Neural cell (in vitro differentiated cells): ENCODE measurements at regions not wholly inside any gene's neighbourhood (a gene's known extent, or its start where the extent isn't known, plus 50 kb on each side); places are given as distances from the start of the nearest gene placed in this dataset.

Experiments
- H2AFZ ChIP-seq: fragments of 200-600, 300-800 bp; sonication (generic), shearing (Covaris generic); 2 replicates; pipeline ENCODE4 v1.6.0; 2014; ENCODE audit warnings: low read depth, mild to moderate bottlenecking, antibody characterized with exemption, low read length, moderate library complexity
- H3F3A ChIP-seq: fragments of 200-600 bp; shearing (Covaris generic); 2 replicates; pipeline ENCODE4 v1.6.1; 2016; ENCODE audit warnings: mild to moderate bottlenecking, moderate library complexity, mixed read lengths, antibody characterized with exemption, low read length; ENCODE audit not compliant: insufficient read depth, poor library complexity, severe bottlenecking
- H3K27ac ChIP-seq: fragments of 200-600, 300-800 bp; sonication (generic), shearing (Covaris generic); 2 replicates; pipeline ENCODE4 v1.5.1; 2014; ENCODE audit warnings: mild to moderate bottlenecking, low read length, moderate library complexity
- H3K27me3 ChIP-seq: fragments of 300-800, 200-600 bp; sonication (generic), shearing (Covaris generic); 2 replicates; pipeline ENCODE4 v1.6.0; 2014; ENCODE audit warnings: mild to moderate bottlenecking, low read depth, low read length, moderate library complexity; ENCODE audit not compliant: insufficient read depth
- H3K36me3 ChIP-seq: fragments of 300-800, 200-600 bp; sonication (generic), shearing (Covaris generic); 2 replicates; pipeline ENCODE4 v1.5.1; 2014; ENCODE audit warnings: mild to moderate bottlenecking, antibody characterized with exemption, low read length, moderate library complexity; ENCODE audit not compliant: insufficient read depth
- H3K4me2 ChIP-seq: fragments of 300-800, 200-600 bp; sonication (generic), shearing (Covaris generic); 2 replicates; pipeline ENCODE4 v1.6.0; 2014; ENCODE audit warnings: mild to moderate bottlenecking, low read length
- H3K4me3 ChIP-seq: fragments of 300-800, 200-600 bp; sonication (generic), shearing (Covaris generic); 2 replicates; pipeline ENCODE4 v1.5.1; 2014; ENCODE audit warnings: mild to moderate bottlenecking, low read length, moderate library complexity
- H3K79me2 ChIP-seq: fragments of 200-600 bp; shearing (Covaris generic); replicated peaks from 2 replicates; pipeline ENCODE4 v1.6.0; 2014; ENCODE audit warnings: mild to moderate bottlenecking, low read length, moderate library complexity; ENCODE audit not compliant: insufficient read depth
- H3K9ac ChIP-seq: fragments of 300-800, 200-600 bp; sonication (generic), shearing (Covaris generic); 2 replicates; pipeline ENCODE4 v1.6.1; 2016; ENCODE audit warnings: mild to moderate bottlenecking, low read length, mixed read lengths
- H3K9me2 ChIP-seq: fragments of 200-600 bp; shearing (Covaris generic); 2 replicates; pipeline ENCODE4 v1.6.1; 2016; ENCODE audit warnings: mild to moderate bottlenecking, low read length, mixed read lengths; ENCODE audit not compliant: insufficient read depth
- H3K9me3 ChIP-seq: fragments of 200-600, 300-800 bp; sonication (generic), shearing (Covaris generic); 2 replicates; pipeline ENCODE4 v1.6.1; 2016; ENCODE audit warnings: mild to moderate bottlenecking, mixed run types, low read length, moderate library complexity, mixed read lengths
- H4K20me1 ChIP-seq: fragments of 200-600 bp; shearing (Covaris generic); 2 replicates; pipeline ENCODE4 v1.6.1; 2016; ENCODE audit warnings: mild to moderate bottlenecking, mixed run types; ENCODE audit not compliant: insufficient read depth
- EP300 ChIP-seq: fragments of 450-650 bp; conservative IDR thresholded peaks from 2 replicates; pipeline ENCODE4 v1.6.1; 2014; ENCODE audit warnings: antibody characterized with exemption, mild to moderate bottlenecking, moderate library complexity; ENCODE audit not compliant: poor library complexity, severe bottlenecking
- EZH2 ChIP-seq: fragments of 200-600, 300-800 bp; shearing (Covaris generic), sonication (generic); IDR thresholded peaks from 2 replicates; pipeline ENCODE4 v1.6.1; 2014; ENCODE audit warnings: antibody characterized with exemption, low read length, borderline replicate concordance, mild to moderate bottlenecking; ENCODE audit not compliant: insufficient read depth, poor library complexity, severe bottlenecking
- MXI1 ChIP-seq: fragments of 450-650 bp; conservative IDR thresholded peaks from 2 replicates; pipeline ENCODE4 v1.6.1; 2014; ENCODE audit warnings: antibody characterized with exemption, mild to moderate bottlenecking; ENCODE audit not compliant: poor library complexity, severe bottlenecking
- POLR2AphosphoS5 ChIP-seq: IDR thresholded peaks from 2 replicates; pipeline ENCODE4 v1.6.1; 2012
- RAD21 ChIP-seq: fragments of 450-650 bp; conservative IDR thresholded peaks from 2 replicates; pipeline ENCODE4 v1.6.1; 2014; ENCODE audit warnings: antibody characterized with exemption, mild to moderate bottlenecking, moderate library complexity
- SMC3 ChIP-seq: fragments of 450-650 bp; conservative IDR thresholded peaks from 2 replicates; pipeline ENCODE4 v1.6.1; 2014; ENCODE audit warnings: antibody characterized with exemption, mild to moderate bottlenecking, moderate library complexity; ENCODE audit not compliant: poor library complexity
- TAF1 ChIP-seq: IDR thresholded peaks from 2 replicates; pipeline ENCODE4 v1.6.1; 2012; ENCODE audit warnings: low read depth
- TF ChIP-seq, protein P1 (sequence below): fragments of 450-650 bp; IDR thresholded peaks from 2 replicates; pipeline ENCODE4 v1.5.1; 2014; ENCODE audit warnings: antibody characterized with exemption, mild to moderate bottlenecking, moderate library complexity; ENCODE audit not compliant: poor library complexity, severe bottlenecking
- TF ChIP-seq, protein P2 (sequence below): IDR thresholded peaks from 2 replicates; pipeline ENCODE4 v1.6.1; 2012; ENCODE audit warnings: borderline replicate concordance

DNA sequence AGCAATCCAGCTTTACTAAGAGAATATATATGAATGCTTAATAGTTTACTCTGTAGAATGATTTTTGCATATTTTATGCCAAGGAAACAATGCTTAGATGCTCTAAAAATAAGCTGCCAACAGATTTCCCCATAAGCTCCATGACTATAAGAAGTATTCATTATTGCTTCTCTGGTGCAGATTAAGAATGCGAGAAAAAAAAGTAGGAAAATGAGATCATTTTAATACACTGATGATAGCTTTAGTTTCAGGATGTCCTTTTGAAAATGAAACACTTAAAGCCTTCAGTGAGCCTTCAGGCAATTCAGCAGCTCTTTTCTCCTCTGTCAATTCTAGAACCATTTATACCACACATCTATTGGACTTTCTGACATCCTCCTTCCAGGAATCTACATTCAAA is 735.0 kb upstream of the POT1 start:
- Histone ChIP-seq H3K4me3 (no peak overlapping the region), H3K27me3 (no peaks in the 10 kb centered on the region), H3K36me3 (no peaks in the 10 kb centered on the region), H3K9me3 (no peaks in the 10 kb centered on the region), H3F3A (no peaks in the 10 kb centered on the region), H3K27ac (no peak overlapping the region), H3K4me2 (no peak overlapping the region), H2AFZ (no peak overlapping the region), H3K79me2 (no peaks in the 10 kb centered on the region), H3K9me2 (no peaks in the 10 kb centered on the region), H4K20me1 (no peaks in the 10 kb centered on the region), H3K9ac (no peak overlapping the region)
- TF ChIP-seq RAD21 = no peak
- no peak for TF ChIP-seq SMC3
- TF ChIP-seq, protein P1, sequence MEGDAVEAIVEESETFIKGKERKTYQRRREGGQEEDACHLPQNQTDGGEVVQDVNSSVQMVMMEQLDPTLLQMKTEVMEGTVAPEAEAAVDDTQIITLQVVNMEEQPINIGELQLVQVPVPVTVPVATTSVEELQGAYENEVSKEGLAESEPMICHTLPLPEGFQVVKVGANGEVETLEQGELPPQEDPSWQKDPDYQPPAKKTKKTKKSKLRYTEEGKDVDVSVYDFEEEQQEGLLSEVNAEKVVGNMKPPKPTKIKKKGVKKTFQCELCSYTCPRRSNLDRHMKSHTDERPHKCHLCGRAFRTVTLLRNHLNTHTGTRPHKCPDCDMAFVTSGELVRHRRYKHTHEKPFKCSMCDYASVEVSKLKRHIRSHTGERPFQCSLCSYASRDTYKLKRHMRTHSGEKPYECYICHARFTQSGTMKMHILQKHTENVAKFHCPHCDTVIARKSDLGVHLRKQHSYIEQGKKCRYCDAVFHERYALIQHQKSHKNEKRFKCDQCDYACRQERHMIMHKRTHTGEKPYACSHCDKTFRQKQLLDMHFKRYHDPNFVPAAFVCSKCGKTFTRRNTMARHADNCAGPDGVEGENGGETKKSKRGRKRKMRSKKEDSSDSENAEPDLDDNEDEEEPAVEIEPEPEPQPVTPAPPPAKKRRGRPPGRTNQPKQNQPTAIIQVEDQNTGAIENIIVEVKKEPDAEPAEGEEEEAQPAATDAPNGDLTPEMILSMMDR = no peak

- TF ChIP-seq EZH2 (no peak), POLR2AphosphoS5 (no peak), SMC3 (no peak), MXI1 (no peak), RAD21 (no peak), TAF1 (no peak), EP300 (no peak)
- TF ChIP-seq, protein P1 = no peak
- TF ChIP-seq, protein P2, sequence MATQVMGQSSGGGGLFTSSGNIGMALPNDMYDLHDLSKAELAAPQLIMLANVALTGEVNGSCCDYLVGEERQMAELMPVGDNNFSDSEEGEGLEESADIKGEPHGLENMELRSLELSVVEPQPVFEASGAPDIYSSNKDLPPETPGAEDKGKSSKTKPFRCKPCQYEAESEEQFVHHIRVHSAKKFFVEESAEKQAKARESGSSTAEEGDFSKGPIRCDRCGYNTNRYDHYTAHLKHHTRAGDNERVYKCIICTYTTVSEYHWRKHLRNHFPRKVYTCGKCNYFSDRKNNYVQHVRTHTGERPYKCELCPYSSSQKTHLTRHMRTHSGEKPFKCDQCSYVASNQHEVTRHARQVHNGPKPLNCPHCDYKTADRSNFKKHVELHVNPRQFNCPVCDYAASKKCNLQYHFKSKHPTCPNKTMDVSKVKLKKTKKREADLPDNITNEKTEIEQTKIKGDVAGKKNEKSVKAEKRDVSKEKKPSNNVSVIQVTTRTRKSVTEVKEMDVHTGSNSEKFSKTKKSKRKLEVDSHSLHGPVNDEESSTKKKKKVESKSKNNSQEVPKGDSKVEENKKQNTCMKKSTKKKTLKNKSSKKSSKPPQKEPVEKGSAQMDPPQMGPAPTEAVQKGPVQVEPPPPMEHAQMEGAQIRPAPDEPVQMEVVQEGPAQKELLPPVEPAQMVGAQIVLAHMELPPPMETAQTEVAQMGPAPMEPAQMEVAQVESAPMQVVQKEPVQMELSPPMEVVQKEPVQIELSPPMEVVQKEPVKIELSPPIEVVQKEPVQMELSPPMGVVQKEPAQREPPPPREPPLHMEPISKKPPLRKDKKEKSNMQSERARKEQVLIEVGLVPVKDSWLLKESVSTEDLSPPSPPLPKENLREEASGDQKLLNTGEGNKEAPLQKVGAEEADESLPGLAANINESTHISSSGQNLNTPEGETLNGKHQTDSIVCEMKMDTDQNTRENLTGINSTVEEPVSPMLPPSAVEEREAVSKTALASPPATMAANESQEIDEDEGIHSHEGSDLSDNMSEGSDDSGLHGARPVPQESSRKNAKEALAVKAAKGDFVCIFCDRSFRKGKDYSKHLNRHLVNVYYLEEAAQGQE = no peak
- H3K4me2 ChIP-seq = no peak overlapping the region
These were observed 734.3 kb upstream of the POT1 start for GRCh38 chr7:125663961-125664360.

More at GRCh38 chr7:125663961-125664360, 734.3 kb upstream of the POT1 start:
- H3K27ac ChIP-seq = no peak overlapping the region
- H3K9me2 ChIP-seq = no peaks in the 10 kb centered on the region
- H2AFZ ChIP-seq = no peak overlapping the region
- no peaks in the 10 kb centered on the region for H3K36me3 ChIP-seq
- H3K4me3 ChIP-seq = no peak overlapping the region
- H3K27me3 ChIP-seq = no peaks in the 10 kb centered on the region
- no peaks in the 10 kb centered on the region for H3F3A ChIP-seq
- H3K79me2 ChIP-seq = no peaks in the 10 kb centered on the region
- H3K9me3 ChIP-seq = no peaks in the 10 kb centered on the region
- H4K20me1 ChIP-seq = no peaks in the 10 kb centered on the region
- no peak overlapping the region for H3K9ac ChIP-seq
